ENCODE measurements at regions not wholly inside any gene's neighbourhood (a gene's known extent, or its start where the extent isn't known, plus 50 kb on each side); places are given as distances from the start of the nearest gene placed in this dataset.

- TF ChIP-seq CTCF (IDR thresholded peaks at IDR 0.05): no peak
- no peak for TF ChIP-seq POLR2A (IDR thresholded peaks at IDR 0.05)
- no peak for TF ChIP-seq EP300 (IDR thresholded peaks at IDR 0.05)
These were observed 138.8 kb upstream of the UBASH3B start for GRCh38 chr11:122516686-122517085.
